ENCODE measurements at regions not wholly inside any gene's neighbourhood (a gene's known extent, or its start where the extent isn't known, plus 50 kb on each side); places are given as distances from the start of the nearest gene placed in this dataset.

GRCh38 chr7:83704564-83704963, 55.6 kb upstream of the SEMA3E start:
- TF ChIP-seq, protein P1, sequence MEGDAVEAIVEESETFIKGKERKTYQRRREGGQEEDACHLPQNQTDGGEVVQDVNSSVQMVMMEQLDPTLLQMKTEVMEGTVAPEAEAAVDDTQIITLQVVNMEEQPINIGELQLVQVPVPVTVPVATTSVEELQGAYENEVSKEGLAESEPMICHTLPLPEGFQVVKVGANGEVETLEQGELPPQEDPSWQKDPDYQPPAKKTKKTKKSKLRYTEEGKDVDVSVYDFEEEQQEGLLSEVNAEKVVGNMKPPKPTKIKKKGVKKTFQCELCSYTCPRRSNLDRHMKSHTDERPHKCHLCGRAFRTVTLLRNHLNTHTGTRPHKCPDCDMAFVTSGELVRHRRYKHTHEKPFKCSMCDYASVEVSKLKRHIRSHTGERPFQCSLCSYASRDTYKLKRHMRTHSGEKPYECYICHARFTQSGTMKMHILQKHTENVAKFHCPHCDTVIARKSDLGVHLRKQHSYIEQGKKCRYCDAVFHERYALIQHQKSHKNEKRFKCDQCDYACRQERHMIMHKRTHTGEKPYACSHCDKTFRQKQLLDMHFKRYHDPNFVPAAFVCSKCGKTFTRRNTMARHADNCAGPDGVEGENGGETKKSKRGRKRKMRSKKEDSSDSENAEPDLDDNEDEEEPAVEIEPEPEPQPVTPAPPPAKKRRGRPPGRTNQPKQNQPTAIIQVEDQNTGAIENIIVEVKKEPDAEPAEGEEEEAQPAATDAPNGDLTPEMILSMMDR (conservative IDR thresholded peaks at IDR 0.05; ENCODE audit: low read depth, low read length), result no peak
- TF ChIP-seq EZH2 (IDR thresholded peaks at IDR 0.05; ENCODE audit: borderline replicate concordance, low read depth, low read length, poor library complexity, severe bottlenecking), result no peak
- H3K9me3 ChIP-seq (ENCODE audit: low read depth, low read length, poor library complexity, severe bottlenecking), result no peaks in the 10 kb centered on the region
- no peak overlapping the region for H3K27ac ChIP-seq (ENCODE audit: low read depth, low read length, poor library complexity, severe bottlenecking)
- no peak overlapping the region for H3K4me3 ChIP-seq (ENCODE audit: low read depth, low read length, poor library complexity, severe bottlenecking)
- ChIA-PET CTCF (no interaction called here), POLR2A (ENCODE audit: low non-redundant PET) (no interaction called here)
- no peaks in the 10 kb centered on the region for H3K36me3 ChIP-seq (ENCODE audit: insufficient read depth, low read length, poor library complexity, severe bottlenecking)
- no TSS peak for BruUV-seq (replicated peaks)
- intact Hi-C loops (cut with micrococcal nuclease; ENCODE audit: unreplicated experiment), result no loop called here
- no peak for DNase-seq (ENCODE audit: low spot score)
- no peaks in the 10 kb centered on the region for H3K4me1 ChIP-seq (ENCODE audit: insufficient read depth, low read length, poor library complexity, severe bottlenecking)
- H3K27me3 ChIP-seq (replicated peaks; ENCODE audit: insufficient read depth, low read depth, low read length, poor library complexity), result no peaks in the 10 kb centered on the region

DNA sequence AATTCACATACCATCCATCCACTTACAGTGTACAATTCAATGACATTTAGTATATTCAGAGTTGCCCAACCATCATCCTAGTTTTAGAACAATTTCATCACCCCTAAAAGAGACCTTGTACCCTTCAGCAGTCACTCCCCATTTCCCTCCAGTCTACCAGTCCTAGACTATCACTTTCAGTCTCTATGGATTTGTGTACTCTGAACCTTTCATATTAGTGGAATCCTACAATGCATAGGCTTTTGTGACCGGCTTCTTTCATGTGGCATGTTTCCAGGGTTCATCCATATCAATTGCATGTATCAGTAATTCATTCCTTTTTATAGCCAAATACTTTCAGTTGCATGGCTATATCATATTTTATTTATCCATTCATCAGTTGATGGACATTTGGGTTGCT, 53.5 kb upstream of the SEMA3E start:
- TF ChIP-seq, protein P1 (conservative IDR thresholded peaks at IDR 0.05; ENCODE audit: low read depth, low read length), result no peak
- no peak for TF ChIP-seq EZH2 (IDR thresholded peaks at IDR 0.05; ENCODE audit: borderline replicate concordance, low read depth, low read length, poor library complexity, severe bottlenecking)
- no TSS peak for BruUV-seq (replicated peaks)
- no peak overlapping the region for H3K27ac ChIP-seq (ENCODE audit: low read depth, low read length, poor library complexity, severe bottlenecking)
- ChIA-PET CTCF (no interaction called here), POLR2A (ENCODE audit: low non-redundant PET) (no interaction called here)
- no peak overlapping the region for H3K4me3 ChIP-seq (ENCODE audit: low read depth, low read length, poor library complexity, severe bottlenecking)
- DNase-seq (ENCODE audit: low spot score), result no peak
- H3K27me3 ChIP-seq (replicated peaks; ENCODE audit: insufficient read depth, low read depth, low read length, poor library complexity), result no peaks in the 10 kb centered on the region
- no peaks in the 10 kb centered on the region for H3K4me1 ChIP-seq (ENCODE audit: insufficient read depth, low read length, poor library complexity, severe bottlenecking)
- intact Hi-C loops (cut with micrococcal nuclease; ENCODE audit: unreplicated experiment), result no loop called here
- H3K9me3 ChIP-seq (ENCODE audit: low read depth, low read length, poor library complexity, severe bottlenecking), result no peaks in the 10 kb centered on the region
- no peaks in the 10 kb centered on the region for H3K36me3 ChIP-seq (ENCODE audit: insufficient read depth, low read length, poor library complexity, severe bottlenecking)

DNA sequence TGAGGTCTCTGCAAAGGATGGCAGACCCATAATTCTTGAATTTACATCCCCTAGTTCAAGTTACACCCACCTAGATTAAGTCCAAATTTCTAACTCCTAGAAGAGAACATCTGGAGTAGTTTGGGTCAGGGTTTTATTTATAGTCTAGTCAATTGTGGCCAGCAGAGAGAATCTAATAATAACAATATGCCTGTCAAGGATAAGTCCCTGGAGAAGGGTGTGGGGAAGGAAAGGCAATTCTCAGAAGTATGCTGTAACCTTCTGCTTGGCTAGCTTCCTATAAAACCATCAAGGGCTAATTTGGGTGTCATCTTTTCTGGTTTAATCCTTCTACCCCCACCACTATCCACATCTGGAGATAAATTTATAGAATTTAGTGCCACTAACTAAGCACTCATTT, 52.8 kb upstream of the SEMA3E start:
- intact Hi-C loops (cut with micrococcal nuclease; ENCODE audit: unreplicated experiment), result no loop called here
- Histone ChIP-seq H3K4me3 (ENCODE audit: low read depth, low read length, poor library complexity, severe bottlenecking) (no peak overlapping the region), H3K27me3 (replicated peaks; ENCODE audit: insufficient read depth, low read depth, low read length, poor library complexity) (no peaks in the 10 kb centered on the region), H3K4me1 (ENCODE audit: insufficient read depth, low read length, poor library complexity, severe bottlenecking) (no peaks in the 10 kb centered on the region), H3K9me3 (ENCODE audit: low read depth, low read length, poor library complexity, severe bottlenecking) (no peaks in the 10 kb centered on the region), H3K27ac (ENCODE audit: low read depth, low read length, poor library complexity, severe bottlenecking) (no peak overlapping the region), H3K36me3 (ENCODE audit: insufficient read depth, low read length, poor library complexity, severe bottlenecking) (no peaks in the 10 kb centered on the region)
- DNase-seq (ENCODE audit: low spot score), result no peak
- POLR2A ChIA-PET (ENCODE audit: low non-redundant PET), result no interaction called here
- BruUV-seq (replicated peaks), result no TSS peak
- CTCF ChIA-PET, result no interaction called here
- no peak for TF ChIP-seq EZH2 (IDR thresholded peaks at IDR 0.05; ENCODE audit: borderline replicate concordance, low read depth, low read length, poor library complexity, severe bottlenecking)
- TF ChIP-seq, protein P1 (conservative IDR thresholded peaks at IDR 0.05; ENCODE audit: low read depth, low read length), result no peak
